ENCODE measurements at regions not wholly inside any gene's neighbourhood (a gene's known extent, or its start where the extent isn't known, plus 50 kb on each side); places are given as distances from the start of the nearest gene placed in this dataset.
"Not testable (repeated sequence)": the region's sequence is repeated elsewhere in the genome, so short reads cannot be mapped to it uniquely, and the experiment has no call there.

DNA sequence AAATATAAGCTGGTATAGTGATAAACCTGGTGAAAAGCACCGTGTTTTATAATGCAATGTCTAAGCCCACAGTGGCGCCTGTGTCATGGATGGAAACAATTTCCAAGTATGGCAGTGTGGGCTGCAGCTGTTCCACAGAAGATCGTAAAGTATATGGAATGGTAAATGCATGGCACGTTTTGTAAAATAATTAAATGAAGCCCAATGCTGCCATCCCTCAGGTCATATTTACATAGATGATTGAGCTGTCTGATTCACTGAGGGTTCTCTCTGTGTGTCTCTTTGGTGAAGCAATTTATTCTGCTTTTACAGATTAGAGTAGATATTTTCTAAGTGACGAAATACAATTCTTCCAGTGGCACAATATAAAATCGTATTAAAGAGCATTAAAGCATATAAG, 164.8 kb downstream of the ASMT start:
- DNase-seq: no peak

DNA sequence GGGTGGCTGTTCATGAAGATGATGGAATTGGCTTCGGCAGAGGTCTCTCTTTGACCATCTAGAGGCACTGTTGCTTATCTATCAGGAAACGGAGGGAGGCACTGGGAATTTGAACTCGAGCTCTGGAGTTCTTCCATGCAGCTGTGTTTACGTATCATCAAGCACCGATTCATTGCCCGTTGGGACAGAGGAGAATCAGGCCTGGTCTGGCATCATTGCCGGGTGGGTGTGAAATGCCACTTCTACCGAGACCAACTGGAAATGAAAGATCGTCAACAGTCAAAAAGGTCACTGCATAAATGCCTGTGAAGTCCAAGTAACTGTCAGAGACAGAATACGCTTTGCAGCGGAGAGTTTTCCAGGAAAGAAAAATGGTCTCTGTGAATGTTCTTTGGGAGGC, 166.9 kb downstream of the ASMT start:
- DNase-seq: no peak

DNA sequence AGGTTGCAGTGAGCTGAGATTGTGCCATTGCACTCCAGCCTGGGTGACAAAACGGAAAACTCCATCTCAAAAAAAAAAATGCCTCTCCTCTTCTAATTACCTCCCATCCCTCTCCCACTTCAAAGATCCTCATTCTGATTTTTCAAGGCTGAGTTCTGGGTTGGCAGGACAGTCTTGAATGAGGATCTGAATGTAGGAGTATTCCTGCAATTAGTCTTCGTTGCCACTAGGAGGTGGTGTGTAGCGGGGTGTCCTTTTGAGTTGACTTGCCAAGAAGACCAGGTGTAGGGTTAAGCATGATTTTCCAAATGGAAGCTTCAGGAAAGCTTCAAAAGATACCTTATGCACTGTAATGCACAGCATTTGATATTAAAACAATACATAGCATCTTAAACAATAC, 169.9 kb downstream of the ASMT start:
- DNase-seq: no peak

DNA sequence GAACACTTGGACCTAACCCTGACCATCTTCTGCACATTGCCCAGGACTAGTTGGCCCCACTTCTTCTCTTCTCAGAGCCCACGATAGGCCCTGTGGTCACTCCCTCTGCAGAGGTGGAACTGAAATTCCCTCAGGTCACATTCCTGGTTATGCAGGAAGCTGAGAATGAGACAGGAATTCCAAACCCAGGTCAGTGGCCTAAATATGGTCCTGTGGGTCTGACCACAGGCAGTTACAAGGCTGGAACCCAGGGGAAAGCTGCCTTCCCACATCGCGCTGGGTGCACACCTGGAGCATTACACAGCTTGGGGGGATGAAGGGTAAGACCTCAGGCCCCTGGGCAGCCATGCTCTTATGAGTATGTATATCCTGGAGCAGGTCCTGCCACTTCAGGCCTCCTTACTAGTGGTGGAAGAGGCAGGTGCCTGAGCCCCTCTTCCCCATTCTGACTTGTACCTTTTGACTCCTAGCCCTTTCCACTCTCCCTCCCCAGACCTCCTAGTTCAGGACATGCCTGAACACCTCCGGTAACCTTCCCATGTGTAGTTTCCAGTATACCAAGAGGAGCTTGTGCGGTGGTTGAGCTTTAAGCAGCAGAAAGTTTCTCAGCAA, 173.5 kb downstream of the ASMT start:
- DNase-seq: no peak

DNA sequence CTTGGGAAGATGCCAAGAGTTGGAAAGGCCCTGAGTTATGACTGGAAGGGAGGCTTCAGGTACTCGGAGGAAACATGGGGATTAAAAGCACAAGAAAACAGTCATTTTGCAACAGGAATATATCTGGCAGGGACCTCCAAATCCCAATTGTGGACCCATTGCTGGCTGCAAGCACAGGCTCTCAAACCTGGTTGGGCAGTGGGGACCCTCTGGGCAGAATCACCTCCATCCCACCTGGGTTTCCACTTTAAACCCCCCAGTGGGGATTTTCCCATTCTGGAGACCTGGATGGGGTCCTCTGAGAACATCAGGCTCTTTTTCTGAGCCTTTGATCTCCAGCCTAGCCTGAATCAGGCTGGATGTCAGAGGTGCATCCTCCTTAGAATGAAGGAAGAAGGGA, 177.8 kb downstream of the ASMT start:
- DNase-seq: no peak

DNA sequence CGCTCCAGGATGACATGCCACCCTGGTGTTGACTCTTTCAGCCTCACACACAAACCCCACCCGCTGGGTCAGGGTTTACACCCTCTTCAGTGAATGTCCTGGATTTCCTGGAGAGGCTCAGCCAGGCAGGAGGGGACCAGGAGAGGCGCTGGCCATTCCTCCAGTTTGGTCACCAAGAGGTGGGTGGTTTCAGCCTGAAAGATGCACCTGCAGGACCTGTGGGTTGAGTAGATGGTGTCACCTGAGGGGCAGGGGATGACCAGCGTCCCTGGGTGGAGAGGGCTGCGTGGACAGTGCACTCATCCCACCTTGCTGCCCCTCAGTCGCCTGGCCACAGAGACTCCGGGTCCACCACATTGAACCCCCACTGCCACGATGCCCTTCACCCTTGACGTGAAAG, 179.7 kb downstream of the ASMT start:
- DNase-seq: no peak

DNA sequence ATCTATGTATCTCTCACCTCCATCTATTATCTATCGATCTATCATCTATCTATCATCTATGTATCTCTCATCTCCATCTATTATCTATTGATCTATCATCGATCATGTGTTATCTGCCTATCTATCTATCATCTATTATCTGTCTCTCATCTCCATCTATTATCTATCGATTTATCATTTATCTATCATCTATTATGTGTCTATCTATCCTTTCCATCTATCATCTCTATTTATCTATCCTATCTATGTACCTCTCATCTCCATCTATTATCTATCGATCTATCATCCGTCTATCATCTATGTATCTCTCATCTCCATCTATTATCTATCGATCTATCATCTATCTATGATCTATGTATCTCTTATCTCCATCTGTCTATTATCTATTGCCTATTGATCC, 188.1 kb downstream of the ASMT start:
- no peak for DNase-seq

DNA sequence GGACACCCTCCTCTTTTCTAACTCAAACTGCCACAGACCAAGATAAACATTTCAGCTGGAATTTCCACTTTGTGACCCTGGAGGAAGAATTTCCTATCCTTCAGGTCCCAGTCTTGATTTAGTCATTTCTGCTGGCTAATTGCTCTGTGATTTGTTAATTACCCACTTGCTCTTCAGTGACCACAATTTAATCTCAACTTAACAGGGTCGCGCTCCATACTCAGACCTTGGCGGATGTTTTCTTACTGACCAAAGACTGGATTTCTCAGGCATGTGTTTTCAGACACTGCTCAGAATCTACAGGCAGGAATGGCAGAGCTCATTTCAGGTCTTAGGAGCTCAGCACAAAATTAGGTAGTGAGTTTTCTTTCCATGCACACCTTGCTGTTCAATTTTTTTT, 188.9 kb downstream of the ASMT start:
- no peak for DNase-seq

DNA sequence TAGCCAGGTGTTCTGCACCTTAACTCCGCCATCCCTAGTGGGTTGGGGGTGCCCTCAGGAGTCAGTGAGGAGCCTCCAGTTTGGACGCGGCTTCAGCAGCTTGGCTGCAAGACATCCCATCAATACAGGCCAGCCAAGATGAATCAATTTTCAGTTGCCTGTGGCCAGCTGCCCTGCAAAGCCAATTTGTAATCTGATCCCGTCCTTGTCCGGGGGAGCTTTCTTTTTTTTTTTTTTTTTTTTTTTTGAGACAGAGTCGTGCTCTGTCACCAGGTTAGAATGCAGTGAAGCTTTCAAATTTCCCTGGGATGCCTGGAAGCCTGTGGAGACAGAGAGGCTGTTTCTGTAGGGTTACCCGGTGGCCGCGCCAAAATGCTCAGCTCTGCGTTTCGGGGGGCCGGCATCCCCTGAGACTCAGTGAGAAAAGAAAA, 192.5 kb downstream of the ASMT start:
- no peak for DNase-seq

DNA sequence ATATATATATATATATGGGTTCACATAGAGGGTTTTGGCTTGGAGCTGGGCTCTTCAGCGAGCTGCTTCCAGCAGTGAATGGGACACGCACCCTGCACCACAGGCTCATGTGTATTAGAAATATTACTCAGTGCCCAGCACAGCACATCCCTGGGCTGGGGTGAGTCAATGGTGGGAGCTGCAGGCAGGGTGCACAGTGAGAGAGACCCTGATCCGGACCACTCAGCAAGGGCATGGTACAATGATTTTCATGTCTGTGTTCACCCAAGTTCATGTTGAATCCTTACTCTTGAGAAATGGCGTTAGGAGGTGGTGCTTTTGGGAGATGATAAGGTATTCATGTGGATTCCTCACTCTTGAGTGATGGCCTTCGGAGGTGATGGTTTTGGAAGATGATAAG, 194.7 kb downstream of the ASMT start:
- DNase-seq: no peak

DNA sequence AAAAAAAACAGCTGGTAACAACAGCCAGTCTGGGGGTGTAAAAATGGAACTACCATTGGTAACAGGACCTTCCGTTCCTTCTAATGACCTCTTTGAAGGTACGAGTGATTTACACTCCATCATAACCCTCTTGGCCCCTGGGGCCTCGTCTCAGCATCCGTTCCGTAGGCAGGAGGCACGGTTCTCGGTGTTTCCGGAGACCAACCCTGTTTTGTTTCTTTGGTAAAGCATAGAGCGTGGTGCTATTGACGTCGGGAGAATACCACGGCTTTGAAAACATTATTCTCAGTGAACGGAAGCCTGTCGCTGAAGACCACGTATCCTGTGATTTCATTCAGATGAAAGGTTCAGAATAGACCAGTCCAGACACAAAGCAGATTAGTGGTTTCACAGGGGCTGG, 198.9 kb downstream of the ASMT start:
- DNase-seq: peak; percentile 8

DNA sequence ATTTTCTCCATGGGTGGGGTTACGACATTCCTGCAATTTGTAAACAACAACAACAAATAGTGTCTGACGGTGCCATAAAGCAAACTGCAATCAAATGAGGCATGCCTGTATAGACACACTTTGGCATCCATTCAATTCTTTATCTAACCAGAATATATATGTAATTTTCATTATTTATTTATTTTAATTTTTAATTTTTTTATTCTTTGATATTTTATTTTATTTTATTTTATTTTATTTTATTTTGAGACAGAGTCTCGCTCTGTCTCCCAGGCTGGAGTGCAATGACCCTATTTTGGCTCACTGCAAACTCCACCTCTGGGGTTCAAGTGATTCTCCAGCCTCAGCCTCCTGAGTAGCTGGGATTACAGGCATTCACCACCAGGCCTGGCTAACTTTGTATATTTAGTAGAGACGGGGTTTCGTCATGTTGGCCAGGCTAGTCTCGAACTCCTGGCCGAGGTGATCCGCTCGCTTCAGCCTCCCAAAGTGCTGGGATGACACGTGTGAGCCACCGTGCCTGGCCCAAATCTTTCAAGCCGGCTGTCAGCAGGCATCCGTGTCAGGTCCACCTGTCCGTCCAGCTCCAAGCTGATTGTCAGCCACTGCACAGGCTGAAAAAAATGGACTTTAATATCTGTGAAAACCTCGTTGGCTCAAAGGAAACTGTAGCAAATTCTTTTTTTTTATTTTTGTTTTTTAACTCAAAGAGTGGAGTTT, 200.8 kb downstream of the ASMT start:
- no peak for DNase-seq

DNA sequence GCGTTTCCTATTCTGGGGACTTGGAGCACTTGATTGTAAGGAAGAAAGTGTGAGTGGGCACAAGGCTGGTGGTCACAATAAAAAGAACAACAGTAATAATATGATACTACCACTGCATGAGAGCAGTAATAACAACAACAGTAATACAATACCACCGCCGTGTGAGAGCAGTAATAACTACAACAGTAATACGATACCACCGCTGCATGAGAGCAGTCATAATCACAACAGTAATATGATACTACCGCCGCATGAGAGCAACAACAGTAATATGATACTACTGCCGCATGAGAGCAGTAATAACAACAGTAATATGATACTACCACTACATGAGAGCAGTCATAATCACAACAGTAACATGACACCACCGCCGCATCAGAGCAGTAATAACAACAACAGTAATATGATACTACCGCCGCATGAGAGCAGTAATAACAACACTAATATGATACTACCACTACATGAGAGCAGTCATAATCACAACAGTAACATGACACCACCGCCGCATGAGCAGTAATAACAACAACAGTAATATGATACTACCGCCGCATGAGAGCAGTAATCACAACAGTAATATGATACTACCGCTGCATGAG, 201.6 kb downstream of the ASMT start:
- DNase-seq: not testable (repeated sequence)

DNA sequence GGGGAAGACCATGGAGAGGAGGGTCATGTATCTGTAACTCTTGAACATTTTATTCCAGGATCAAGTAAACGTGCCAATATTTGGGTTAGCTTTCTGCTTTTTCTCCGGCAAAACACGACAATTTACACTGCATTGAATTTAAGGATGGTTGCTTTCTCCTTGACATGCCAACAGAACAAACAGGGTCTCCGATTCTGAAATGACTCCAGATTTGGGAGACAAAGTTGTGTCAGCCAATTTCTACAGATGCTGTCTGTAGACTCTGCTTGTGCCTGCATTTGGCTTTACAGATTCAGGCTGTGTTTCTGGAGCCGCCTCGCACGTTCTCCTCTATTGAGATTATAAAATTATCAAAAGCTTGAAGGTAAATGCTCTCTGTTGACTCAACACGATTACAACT, 207.0 kb downstream of the ASMT start:
- no peak for DNase-seq

DNA sequence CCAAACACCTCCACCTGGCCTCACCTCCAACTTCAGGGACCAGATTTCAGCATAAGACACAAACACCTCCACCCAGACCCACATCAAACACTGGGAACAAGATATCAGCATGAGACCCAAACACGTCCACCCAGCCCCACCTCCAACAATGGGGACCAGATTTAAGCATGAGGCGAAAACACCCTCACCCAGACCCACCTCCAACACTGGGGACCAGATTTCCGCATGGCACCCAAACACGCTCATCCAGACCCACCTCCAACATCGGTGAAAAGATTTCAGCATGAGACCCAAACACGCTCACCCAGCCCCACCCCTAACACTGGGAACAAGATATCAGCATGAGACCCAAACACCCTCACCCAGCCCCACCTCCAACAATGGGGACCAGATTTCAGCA, 210.0 kb downstream of the ASMT start:
- no peak for DNase-seq

DNA sequence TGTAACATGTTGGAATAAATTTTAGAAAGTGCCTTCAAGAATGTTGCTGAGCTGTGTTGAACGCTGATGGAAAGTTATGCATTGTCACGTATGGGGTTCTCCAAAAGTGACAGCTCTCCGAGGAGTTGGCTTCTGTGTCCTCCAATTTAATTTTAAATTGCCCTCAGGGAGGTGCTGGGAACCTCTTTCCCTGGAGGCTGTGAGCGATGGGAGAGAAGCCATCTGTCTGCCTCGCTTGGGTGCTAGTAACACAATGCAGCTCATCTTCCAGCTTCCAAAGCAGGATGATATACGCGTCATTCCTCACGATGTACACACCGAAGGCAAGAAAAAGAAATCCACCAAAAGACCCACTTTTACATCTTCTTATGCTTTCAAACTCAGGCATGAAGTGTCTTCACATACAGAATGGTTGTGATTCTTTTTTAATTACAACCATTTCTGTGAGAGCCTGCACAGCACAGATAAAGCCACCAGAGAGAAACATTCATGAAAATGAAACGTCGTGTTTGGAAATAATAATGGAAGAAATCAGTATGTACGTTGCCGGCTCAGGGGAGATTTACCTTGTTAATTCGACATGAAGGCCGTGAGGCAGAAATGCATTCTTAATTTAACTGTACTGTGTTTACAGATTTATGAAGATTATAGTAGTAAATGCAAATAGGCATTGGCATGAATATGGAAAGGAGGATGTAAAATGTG, 218.9 kb downstream of the ASMT start:
- DNase-seq: no peak

DNA sequence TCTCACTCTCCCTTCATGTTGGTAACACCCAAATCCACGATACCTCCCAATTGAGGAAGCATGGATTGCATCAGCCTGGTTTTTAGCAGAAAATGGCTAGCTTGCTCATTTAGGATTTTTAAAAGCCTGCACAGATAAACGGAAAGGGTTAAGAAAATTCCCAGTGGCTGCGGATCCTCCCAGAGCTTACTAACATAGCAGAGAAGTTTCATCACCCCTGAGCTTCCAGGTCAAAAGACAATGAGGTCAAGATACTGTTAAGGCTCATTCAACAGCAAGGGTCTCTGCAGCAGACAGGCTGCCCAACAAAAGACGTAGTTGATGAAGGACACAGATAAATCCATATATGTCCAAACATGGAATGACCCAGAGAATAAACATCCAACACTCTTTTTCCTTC, 220.2 kb downstream of the ASMT start:
- DNase-seq: no peak

DNA sequence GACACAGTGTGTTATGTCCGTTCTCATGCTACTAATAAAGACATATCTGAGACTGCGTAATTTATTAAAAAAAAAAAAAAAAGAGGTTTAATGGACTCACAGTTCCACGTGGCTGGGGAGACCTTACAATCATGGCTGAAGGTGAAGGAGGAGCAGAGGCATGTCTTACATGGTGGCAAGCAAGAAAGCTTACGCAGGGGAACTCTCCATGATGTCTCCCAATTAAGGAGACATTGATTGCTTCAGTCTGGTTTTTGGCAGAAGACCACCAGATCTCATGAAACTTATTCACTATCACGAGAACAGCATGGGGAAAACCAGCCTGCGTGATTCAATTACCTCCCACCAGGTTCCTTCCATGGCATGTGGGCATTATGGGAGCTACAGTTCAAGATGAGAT, 221.8 kb downstream of the ASMT start:
- DNase-seq: no peak

DNA sequence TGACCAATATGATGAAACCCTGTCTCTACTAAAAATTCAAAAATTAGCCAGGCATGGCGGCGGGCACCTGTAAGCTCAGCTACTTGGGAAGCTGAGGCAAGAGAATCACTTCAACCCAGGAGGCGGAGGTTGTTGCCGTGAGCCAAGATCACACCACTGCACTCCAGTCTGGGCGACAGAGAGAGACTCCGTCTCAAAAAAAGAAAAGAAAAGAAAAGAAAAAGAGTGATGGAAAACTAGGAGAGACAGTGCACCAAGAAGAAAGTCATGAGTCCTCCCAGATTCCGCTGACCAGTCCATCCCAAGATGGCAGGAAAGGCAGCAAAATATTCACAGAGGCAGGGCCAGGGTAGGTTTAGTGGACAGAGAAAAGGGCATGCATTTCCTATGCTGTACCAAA, 226.9 kb downstream of the ASMT start:
- no peak for DNase-seq

DNA sequence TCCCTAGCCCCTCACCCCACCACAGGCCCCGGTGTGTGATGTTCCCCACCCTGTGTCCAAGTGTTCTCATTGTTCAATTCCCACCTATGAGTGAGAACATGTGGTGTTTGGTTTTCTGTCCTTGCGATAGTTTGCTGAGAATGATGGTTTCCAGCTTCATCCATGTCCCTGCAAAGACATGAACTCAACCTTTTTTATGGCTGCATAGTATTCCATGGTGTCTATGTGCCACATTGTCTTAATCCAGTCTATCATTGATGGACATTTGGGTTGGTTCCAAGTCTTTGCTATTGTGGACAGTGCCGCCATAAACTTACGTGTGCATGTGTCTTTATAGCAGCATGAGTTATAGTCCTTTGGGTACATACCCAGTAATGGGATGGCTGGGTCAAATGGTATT, 232.1 kb downstream of the ASMT start:
- not testable (repeated sequence) for DNase-seq

DNA sequence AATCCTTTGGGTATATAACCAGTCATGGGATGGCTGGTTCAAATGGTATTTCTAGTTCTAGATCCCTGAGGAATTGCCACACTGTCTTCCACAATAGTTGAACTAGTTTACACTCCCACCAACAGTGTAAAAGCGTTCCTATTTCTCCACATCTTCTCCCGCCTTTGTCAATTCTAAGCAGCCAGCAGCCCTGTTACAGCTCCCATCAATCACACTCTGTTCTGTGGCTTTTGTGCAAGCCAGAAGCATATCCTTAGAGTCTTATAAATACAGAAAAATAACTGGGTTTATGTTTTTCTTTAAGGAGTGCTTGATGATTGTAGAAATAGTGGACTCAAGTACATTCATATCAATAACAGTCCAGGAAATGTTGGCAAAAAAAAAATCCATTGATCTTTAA, 232.9 kb downstream of the ASMT start:
- DNase-seq: not testable (repeated sequence)

DNA sequence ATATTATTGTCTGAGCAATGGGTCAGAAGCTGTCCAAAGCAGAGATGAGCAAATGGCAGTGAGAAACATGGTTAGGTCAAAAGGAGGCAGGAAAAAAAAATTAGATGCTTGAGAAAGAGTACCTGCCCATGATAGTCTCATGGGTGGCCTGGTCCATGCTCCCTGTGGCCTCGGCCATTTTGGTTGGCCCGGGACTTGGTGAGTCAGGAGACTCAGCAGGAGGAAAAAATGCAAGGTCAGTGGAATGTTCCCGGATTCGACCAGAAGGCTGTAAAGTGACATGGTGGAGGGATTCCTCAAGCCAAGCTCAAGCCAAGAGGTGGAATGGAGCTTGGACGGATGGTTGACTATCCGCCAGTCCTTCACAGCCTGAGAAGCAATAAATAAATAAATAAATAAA, 236.7 kb downstream of the ASMT start:
- DNase-seq: no peak

DNA sequence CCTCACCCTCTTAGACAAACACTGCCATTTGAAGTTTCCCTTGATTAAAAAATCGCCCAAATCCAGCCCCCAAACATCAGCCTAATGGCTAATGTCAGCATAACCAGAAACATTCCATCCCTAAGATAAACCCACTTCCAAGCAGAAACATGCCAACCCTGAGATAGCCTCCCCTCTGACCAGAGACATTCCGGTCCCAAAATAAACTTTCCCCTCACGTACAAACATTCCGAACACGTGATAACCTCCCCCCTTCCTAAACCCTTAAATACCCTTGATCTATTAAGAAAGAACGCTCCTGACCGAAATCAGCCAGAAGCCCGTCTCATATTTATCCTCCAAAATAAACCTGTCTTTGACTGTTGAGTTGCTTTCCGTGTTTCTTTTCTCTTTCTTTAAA, 237.2 kb downstream of the ASMT start:
- DNase-seq: no peak

DNA sequence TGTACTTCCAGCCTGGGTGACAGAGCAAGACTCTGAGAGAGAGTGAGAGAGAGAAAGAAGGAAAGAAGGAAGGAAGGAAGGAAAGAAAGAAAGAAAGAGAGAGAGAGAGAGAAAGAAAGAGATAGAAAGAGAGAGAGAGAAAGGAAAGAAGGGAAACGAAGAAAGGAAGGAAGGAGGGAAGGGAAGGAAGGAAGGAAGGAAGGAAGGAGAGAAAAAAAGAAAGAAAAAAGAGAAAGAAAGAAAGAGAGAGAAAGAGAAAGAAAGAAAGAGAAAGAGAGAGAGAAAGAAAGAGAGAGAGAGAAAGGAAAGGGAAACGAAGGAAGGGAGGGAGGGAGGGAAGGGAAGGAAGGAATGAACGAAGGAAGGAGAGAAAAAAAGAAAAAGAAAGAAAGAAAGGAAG, 238.6 kb downstream of the ASMT start:
- no peak for DNase-seq

Data from CD4-positive, alpha-beta T cell treated with Interleukin-10 for 1 hour (primary cell).